Retinal pigment epithelial cell (primary cell): ENCODE measurements at regions not wholly inside any gene's neighbourhood (a gene's known extent, or its start where the extent isn't known, plus 50 kb on each side); places are given as distances from the start of the nearest gene placed in this dataset.

Experiments
- DNase-seq: peaks from one replicate; pipeline ENCODE4 v3.0.0-alpha.2; 2010; ENCODE audit warnings: low read depth
- H3K4me3 ChIP-seq: 2 replicates; pipeline ENCODE4 v1.5.1; 2011; ENCODE audit warnings: mild to moderate bottlenecking, low read length, control low read depth, moderate library complexity
- CTCF ChIP-seq: conservative IDR thresholded peaks from 2 replicates; pipeline ENCODE4 v1.5.1; 2011; ENCODE audit warnings: low read depth, low read length, control low read depth, inconsistent platforms

GRCh38 chr22:49595465-49596078 is 232.1 kb downstream of the BRD1 start:
- no peak for DNase-seq
- H3K4me3 ChIP-seq, result no peak overlapping the region
- TF ChIP-seq CTCF, result no peak

DNA sequence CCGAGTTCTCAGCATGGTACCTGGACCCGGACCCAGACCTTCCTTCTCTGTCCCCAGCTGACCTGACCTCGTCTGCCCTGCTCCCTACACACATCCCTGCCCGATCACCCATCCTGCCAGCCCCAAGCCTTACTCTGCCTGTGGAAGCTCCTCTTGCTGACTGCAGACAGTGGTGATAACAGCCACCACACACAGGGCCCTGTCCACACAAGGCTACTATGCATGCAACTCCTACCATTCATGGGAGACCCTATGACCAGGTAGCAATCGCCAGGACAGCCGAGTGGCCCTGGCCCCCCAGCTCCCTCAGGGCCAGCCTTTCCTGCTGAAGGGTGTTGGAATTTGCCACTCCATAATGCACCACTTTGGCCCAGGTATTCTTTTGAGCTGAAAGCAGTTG is 233.6 kb downstream of the BRD1 start:
- DNase-seq, result no peak
- no peak overlapping the region for H3K4me3 ChIP-seq
- TF ChIP-seq CTCF, result no peak

DNA sequence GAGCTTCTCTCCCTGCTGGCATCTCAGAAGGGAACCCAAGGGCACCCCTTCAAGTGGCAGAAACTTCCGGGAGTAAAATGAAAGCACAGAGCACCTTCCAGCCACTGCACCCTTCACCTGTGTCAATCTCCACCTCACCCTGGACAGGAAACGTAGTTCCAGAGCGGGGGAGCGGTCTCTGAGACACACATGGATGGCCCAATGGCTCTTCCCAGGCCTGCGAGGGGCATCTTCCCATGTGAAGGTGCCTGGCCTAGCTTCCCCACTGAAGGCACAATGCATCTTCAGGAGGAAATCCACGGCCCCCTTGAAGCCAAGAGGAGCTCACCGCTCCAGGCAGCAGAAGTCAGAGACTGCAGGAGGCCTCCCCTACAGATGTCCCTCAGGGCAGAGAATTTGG is 234.2 kb downstream of the BRD1 start:
- no peak for TF ChIP-seq CTCF
- no peak for DNase-seq

DNA sequence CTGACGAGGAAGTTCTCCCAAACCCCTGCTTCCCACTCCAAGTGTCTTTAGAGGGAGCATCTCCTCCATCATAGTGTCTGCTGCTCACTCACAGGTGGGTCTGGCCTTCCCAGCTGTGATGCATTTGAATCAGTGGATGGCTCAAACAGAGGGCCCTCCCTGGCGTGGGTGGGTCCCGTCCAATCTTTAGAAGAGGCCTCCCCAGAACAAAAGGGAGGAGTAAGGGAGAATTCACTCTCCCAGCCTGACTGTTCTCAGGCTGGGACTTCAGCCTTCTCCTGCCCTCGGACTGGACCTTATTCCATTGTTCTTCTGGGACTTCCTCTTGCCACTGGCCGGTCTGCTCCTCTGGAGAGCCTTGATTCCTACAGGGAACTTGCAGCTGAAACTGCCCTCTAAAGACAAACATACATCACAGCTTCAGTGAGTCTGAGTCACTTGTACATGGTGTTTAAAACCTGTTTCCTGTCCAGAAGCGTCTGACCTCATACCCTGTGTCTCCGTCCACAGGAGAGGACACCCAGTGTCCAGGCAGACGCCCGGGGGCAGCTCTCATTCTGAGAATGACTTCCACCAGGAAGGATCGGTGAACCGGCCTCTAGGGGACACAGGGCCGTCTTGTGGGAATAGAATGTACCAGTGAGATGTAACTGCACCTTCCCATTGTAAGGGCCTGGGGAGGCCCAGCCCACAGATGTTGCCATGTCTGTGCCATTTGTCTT is 234.7 kb downstream of the BRD1 start:
- no peak for DNase-seq
- no peak for TF ChIP-seq CTCF
- no peak overlapping the region for H3K4me3 ChIP-seq

More for the DNA sequence above, 234.2 kb downstream of the BRD1 start:
- no peak overlapping the region for H3K4me3 ChIP-seq

GRCh38 chr22:49590851-49591445 is 236.7 kb downstream of the BRD1 start:
- no peak overlapping the region for H3K4me3 ChIP-seq
- TF ChIP-seq CTCF, result no peak
- DNase-seq, result no peak

DNA sequence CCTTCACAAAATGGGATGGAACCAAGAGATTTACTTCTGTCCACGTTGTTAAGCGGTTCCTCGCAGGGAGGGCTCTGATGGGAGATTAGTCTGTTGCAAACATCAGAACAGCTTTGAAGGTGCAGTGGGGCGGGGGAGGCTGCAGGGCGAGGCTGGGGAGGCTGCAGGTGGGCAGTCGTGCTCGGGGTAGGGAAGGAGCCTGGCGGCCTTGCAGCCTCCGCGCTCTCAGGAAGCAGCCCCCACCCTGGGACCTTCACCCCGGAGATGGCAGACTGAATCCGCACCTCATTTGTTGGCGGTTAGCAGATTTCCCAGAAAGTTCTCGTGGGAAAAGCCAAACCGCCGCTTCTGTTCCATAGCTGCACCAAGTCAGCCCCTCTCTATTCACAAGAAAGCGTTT is 237.3 kb downstream of the BRD1 start:
- no peak overlapping the region for H3K4me3 ChIP-seq
- no peak for DNase-seq
- no peak for TF ChIP-seq CTCF

GRCh38 chr22:49589811-49590210 is 237.9 kb downstream of the BRD1 start:
- DNase-seq, result no peak
- TF ChIP-seq CTCF, result no peak
- H3K4me3 ChIP-seq, result no peak overlapping the region
